Gastroesophageal sphincter (tissue), 3 donors: ENCODE measurements at regions not wholly inside any gene's neighbourhood (a gene's known extent, or its start where the extent isn't known, plus 50 kb on each side); places are given as distances from the start of the nearest gene placed in this dataset.

Experiments used
- EP300 ChIP-seq: sonication (generic); formaldehyde crosslinking; IDR thresholded peaks from one replicate; pipeline ENCODE4 v1.6.1; 2017; ENCODE audit warnings: antibody characterized with exemption, mild to moderate bottlenecking
- TF ChIP-seq, protein P1 (sequence below), 4 experiments: fragments of 200-600 bp in 2 of 4; fragments of 450-650 bp in 2 of 4; sonication (generic) in 1 of 4; IDR thresholded peaks; one replicate each; pipeline ENCODE4 v1.5.1; 2017 to 2019; ENCODE audit warnings: antibody characterized with exemption in 4 of 4, mild to moderate bottlenecking in 2 of 4, moderate library complexity in 2 of 4

- TF ChIP-seq, protein P1, sequence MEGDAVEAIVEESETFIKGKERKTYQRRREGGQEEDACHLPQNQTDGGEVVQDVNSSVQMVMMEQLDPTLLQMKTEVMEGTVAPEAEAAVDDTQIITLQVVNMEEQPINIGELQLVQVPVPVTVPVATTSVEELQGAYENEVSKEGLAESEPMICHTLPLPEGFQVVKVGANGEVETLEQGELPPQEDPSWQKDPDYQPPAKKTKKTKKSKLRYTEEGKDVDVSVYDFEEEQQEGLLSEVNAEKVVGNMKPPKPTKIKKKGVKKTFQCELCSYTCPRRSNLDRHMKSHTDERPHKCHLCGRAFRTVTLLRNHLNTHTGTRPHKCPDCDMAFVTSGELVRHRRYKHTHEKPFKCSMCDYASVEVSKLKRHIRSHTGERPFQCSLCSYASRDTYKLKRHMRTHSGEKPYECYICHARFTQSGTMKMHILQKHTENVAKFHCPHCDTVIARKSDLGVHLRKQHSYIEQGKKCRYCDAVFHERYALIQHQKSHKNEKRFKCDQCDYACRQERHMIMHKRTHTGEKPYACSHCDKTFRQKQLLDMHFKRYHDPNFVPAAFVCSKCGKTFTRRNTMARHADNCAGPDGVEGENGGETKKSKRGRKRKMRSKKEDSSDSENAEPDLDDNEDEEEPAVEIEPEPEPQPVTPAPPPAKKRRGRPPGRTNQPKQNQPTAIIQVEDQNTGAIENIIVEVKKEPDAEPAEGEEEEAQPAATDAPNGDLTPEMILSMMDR (IDR thresholded peaks at IDR 0.05): no peak
- TF ChIP-seq EP300: no peak
Measured at GRCh38 chr1:218224101-218224500, 61.0 kb upstream of the RRP15 start.
